Pulmonary artery endothelial cell (primary cell): ENCODE measurements at regions not wholly inside any gene's neighbourhood (a gene's known extent, or its start where the extent isn't known, plus 50 kb on each side); places are given as distances from the start of the nearest gene placed in this dataset.

Experiments used
- DNase-seq: peaks from one replicate; pipeline ENCODE4 v3.0.0-alpha.2; 2011; ENCODE audit warnings: low read depth, low spot score

GRCh38 chr18:45521777-45522176 lies 93.5 kb upstream of the SLC14A2 start:
- DNase-seq = no peak

GRCh38 chr18:45522371-45522770 lies 92.9 kb upstream of the SLC14A2 start:
- no peak for DNase-seq

- no peak for DNase-seq
Observed at GRCh38 chr18:45525301-45525700, 90.0 kb upstream of the SLC14A2 start.

GRCh38 chr18:45526114-45526841 lies 89.0 kb upstream of the SLC14A2 start:
- DNase-seq = no peak

- no peak for DNase-seq
Observed at GRCh38 chr18:45527891-45528290, 87.4 kb upstream of the SLC14A2 start.

GRCh38 chr18:45528712-45529336 lies 86.5 kb upstream of the SLC14A2 start:
- DNase-seq = no peak

- DNase-seq = no peak
Observed at GRCh38 chr18:45538444-45538843, 76.8 kb upstream of the SLC14A2 start.

- no peak for DNase-seq
Observed at GRCh38 chr18:45539491-45539891, 75.8 kb upstream of the SLC14A2 start.

GRCh38 chr18:45540125-45540524 lies 75.2 kb upstream of the SLC14A2 start:
- no peak for DNase-seq

GRCh38 chr18:45541421-45541820 lies 73.9 kb upstream of the SLC14A2 start:
- DNase-seq = no peak

- no peak for DNase-seq
Observed at GRCh38 chr18:45542043-45542442, 73.2 kb upstream of the SLC14A2 start.

- no peak for DNase-seq
Observed at GRCh38 chr18:45547910-45548309, 67.4 kb upstream of the SLC14A2 start.

GRCh38 chr18:45548614-45549013 lies 66.7 kb upstream of the SLC14A2 start:
- DNase-seq = no peak

GRCh38 chr18:45549290-45549689 lies 66.0 kb upstream of the SLC14A2 start:
- no peak for DNase-seq

GRCh38 chr18:45551142-45551815 lies 64.0 kb upstream of the SLC14A2 start:
- DNase-seq = no peak

- DNase-seq = no peak
Observed at GRCh38 chr18:45553723-45554388, 61.4 kb upstream of the SLC14A2 start.

GRCh38 chr18:45554389-45554737 lies 60.9 kb upstream of the SLC14A2 start:
- DNase-seq = no peak

GRCh38 chr18:45556222-45556621 lies 59.1 kb upstream of the SLC14A2 start:
- DNase-seq = no peak

GRCh38 chr18:45557287-45557686 lies 58.0 kb upstream of the SLC14A2 start:
- DNase-seq = no peak

GRCh38 chr18:45557779-45558178 lies 57.5 kb upstream of the SLC14A2 start:
- no peak for DNase-seq

- DNase-seq = no peak
Observed at GRCh38 chr18:45559258-45559657, 56.0 kb upstream of the SLC14A2 start.

- no peak for DNase-seq
Observed at GRCh38 chr18:45560870-45561269, 54.4 kb upstream of the SLC14A2 start.
